B cell (primary cell): ENCODE measurements at regions not wholly inside any gene's neighbourhood (a gene's known extent, or its start where the extent isn't known, plus 50 kb on each side); places are given as distances from the start of the nearest gene placed in this dataset.

Experiments
- EZH2 ChIP-seq: IDR thresholded peaks from 2 replicates; pipeline ENCODE4 v1.6.1; 2012; ENCODE audit warnings: borderline replicate concordance, low read depth, mild to moderate bottlenecking, moderate library complexity, low read length; ENCODE audit not compliant: insufficient read depth, poor library complexity, severe bottlenecking
- TF ChIP-seq, protein P1 (sequence below): fragments of 200-600 bp; IDR thresholded peaks from one replicate; pipeline ENCODE4 v1.8.0; 2022; ENCODE audit warnings: antibody characterized with exemption, mild to moderate bottlenecking

DNA sequence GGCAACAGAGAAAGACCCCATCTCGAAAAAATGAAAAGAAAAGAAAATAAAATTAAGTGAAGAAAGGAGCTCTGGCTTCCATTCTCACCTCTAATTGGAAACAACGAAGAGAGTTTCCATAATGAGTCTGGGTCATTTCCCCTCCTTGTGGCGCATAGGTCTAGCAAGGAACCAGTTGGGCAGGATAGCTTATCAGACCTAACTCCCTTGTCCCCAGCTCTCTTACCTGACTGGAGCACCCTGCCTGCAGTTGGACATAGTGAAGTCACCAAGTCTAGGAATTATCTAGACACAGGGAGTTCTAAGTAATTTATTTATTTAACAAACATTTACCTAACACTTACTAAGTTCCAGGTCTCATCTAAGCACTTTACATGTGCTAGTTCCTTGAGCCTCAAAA lies 63.0 kb upstream of the RAB4A start:
- TF ChIP-seq, protein P1, sequence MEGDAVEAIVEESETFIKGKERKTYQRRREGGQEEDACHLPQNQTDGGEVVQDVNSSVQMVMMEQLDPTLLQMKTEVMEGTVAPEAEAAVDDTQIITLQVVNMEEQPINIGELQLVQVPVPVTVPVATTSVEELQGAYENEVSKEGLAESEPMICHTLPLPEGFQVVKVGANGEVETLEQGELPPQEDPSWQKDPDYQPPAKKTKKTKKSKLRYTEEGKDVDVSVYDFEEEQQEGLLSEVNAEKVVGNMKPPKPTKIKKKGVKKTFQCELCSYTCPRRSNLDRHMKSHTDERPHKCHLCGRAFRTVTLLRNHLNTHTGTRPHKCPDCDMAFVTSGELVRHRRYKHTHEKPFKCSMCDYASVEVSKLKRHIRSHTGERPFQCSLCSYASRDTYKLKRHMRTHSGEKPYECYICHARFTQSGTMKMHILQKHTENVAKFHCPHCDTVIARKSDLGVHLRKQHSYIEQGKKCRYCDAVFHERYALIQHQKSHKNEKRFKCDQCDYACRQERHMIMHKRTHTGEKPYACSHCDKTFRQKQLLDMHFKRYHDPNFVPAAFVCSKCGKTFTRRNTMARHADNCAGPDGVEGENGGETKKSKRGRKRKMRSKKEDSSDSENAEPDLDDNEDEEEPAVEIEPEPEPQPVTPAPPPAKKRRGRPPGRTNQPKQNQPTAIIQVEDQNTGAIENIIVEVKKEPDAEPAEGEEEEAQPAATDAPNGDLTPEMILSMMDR, result no peak
- no peak for TF ChIP-seq EZH2
